HT-29 (cell line): ENCODE measurements at regions not wholly inside any gene's neighbourhood (a gene's known extent, or its start where the extent isn't known, plus 50 kb on each side); places are given as distances from the start of the nearest gene placed in this dataset.

Experiments used
- DNase-seq: peaks from one replicate; pipeline ENCODE4 v3.0.0-alpha.2; 2015; ENCODE audit warnings: low spot score

- DNase-seq = no peak
Measured at GRCh38 chr6:12421596-12421995, 131.4 kb downstream of the EDN1 start.

GRCh38 chr6:12422848-12423247 lies 132.7 kb downstream of the EDN1 start:
- no peak for DNase-seq

- peak; percentile 42 for DNase-seq
Measured at GRCh38 chr6:12423832-12424231, 133.7 kb downstream of the EDN1 start.

- no peak for DNase-seq
Measured at GRCh38 chr6:12426121-12426520, 136.0 kb downstream of the EDN1 start.

GRCh38 chr6:12431023-12431422 lies 140.9 kb downstream of the EDN1 start:
- no peak for DNase-seq

GRCh38 chr6:12436224-12436623 lies 146.1 kb downstream of the EDN1 start:
- DNase-seq = no peak

GRCh38 chr6:12436683-12437082 lies 146.5 kb downstream of the EDN1 start:
- no peak for DNase-seq

- DNase-seq = no peak
Measured at GRCh38 chr6:12439296-12439695, 149.1 kb downstream of the EDN1 start.

- DNase-seq = peak; percentile 28
Measured at GRCh38 chr6:12440981-12441380, 150.8 kb downstream of the EDN1 start.

GRCh38 chr6:12442455-12442854 lies 152.3 kb downstream of the EDN1 start:
- no peak for DNase-seq

GRCh38 chr6:12446394-12446793 lies 156.2 kb downstream of the EDN1 start:
- no peak for DNase-seq

GRCh38 chr6:12449447-12449846 lies 159.3 kb downstream of the EDN1 start:
- no peak for DNase-seq

GRCh38 chr6:12450467-12450866 lies 160.3 kb downstream of the EDN1 start:
- DNase-seq = no peak

- no peak for DNase-seq
Measured at GRCh38 chr6:12456343-12456742, 166.2 kb downstream of the EDN1 start.

- DNase-seq = no peak
Measured at GRCh38 chr6:12457094-12457493, 166.9 kb downstream of the EDN1 start.

- no peak for DNase-seq
Measured at GRCh38 chr6:12458558-12458957, 168.4 kb downstream of the EDN1 start.

- no peak for DNase-seq
Measured at GRCh38 chr6:12459945-12460661, 169.9 kb downstream of the EDN1 start.

GRCh38 chr6:12467706-12468670 lies 177.8 kb downstream of the EDN1 start:
- DNase-seq = peak; percentile 48

- peak; percentile 57 for DNase-seq
Measured at GRCh38 chr6:12472601-12473038, 182.5 kb downstream of the EDN1 start.

GRCh38 chr6:12473494-12473893 lies 183.3 kb downstream of the EDN1 start:
- no peak for DNase-seq

GRCh38 chr6:12474167-12475140 lies 184.3 kb downstream of the EDN1 start:
- DNase-seq = no peak
